ENCODE measurements at regions not wholly inside any gene's neighbourhood (a gene's known extent, or its start where the extent isn't known, plus 50 kb on each side); places are given as distances from the start of the nearest gene placed in this dataset.

DNA sequence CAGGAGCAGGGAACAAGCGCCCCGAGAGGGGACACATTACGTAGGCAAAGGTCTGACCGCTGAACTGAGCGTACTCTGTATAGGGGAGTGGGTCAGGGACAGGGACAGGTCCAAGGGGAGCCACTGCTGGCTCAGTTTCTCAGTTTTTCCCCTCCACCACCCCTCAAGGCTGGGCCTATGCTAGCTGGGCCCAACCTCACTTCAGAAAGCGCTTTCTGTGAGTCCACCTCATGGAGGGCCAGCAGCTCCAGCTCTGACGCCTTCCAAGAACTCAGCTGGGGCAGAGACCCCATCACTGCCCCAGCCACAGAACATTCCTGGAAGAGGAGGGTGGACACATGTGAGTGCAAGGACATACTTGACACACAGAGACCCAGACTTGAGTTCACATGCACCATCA lies 242.0 kb downstream of the FOXD2 start:
- TF ChIP-seq, protein P1, sequence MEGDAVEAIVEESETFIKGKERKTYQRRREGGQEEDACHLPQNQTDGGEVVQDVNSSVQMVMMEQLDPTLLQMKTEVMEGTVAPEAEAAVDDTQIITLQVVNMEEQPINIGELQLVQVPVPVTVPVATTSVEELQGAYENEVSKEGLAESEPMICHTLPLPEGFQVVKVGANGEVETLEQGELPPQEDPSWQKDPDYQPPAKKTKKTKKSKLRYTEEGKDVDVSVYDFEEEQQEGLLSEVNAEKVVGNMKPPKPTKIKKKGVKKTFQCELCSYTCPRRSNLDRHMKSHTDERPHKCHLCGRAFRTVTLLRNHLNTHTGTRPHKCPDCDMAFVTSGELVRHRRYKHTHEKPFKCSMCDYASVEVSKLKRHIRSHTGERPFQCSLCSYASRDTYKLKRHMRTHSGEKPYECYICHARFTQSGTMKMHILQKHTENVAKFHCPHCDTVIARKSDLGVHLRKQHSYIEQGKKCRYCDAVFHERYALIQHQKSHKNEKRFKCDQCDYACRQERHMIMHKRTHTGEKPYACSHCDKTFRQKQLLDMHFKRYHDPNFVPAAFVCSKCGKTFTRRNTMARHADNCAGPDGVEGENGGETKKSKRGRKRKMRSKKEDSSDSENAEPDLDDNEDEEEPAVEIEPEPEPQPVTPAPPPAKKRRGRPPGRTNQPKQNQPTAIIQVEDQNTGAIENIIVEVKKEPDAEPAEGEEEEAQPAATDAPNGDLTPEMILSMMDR (IDR thresholded peaks at IDR 0.05), result no peak
- TF ChIP-seq POLR2A (IDR thresholded peaks at IDR 0.05), result no peak
